Epithelial cell of proximal tubule (primary cell): ENCODE measurements at regions not wholly inside any gene's neighbourhood (a gene's known extent, or its start where the extent isn't known, plus 50 kb on each side); places are given as distances from the start of the nearest gene placed in this dataset.

Experiments
- DNase-seq: peaks from one replicate; pipeline ENCODE4 v3.0.0-alpha.2; 2011; ENCODE audit warnings: low read depth
- H3K4me3 ChIP-seq: 2 replicates; pipeline ENCODE4 v1.5.1; 2011; ENCODE audit warnings: low read depth, mild to moderate bottlenecking, low read length
- CTCF ChIP-seq: conservative IDR thresholded peaks from 2 replicates; pipeline ENCODE4 v1.5.1; 2012; ENCODE audit warnings: low read depth, mild to moderate bottlenecking, low read length

GRCh38 chr2:122378521-122378920 lies 623.1 kb downstream of the TSN start:
- H3K4me3 ChIP-seq = no peak overlapping the region
- DNase-seq = no peak
- no peak for TF ChIP-seq CTCF

- TF ChIP-seq CTCF = no peak
- DNase-seq = no peak
- H3K4me3 ChIP-seq = no peak overlapping the region
Observed at GRCh38 chr2:122384768-122385333, 629.4 kb downstream of the TSN start.

GRCh38 chr2:122388208-122388607 lies 632.8 kb downstream of the TSN start:
- no peak for DNase-seq
- no peak for TF ChIP-seq CTCF
- no peak overlapping the region for H3K4me3 ChIP-seq

GRCh38 chr2:122389694-122390093 lies 634.2 kb downstream of the TSN start:
- no peak for DNase-seq
- no peak overlapping the region for H3K4me3 ChIP-seq
- no peak for TF ChIP-seq CTCF

GRCh38 chr2:122390406-122390805 lies 635.0 kb downstream of the TSN start:
- DNase-seq = peak; percentile 66
- TF ChIP-seq CTCF = no peak
- H3K4me3 ChIP-seq = no peak overlapping the region

- no peak for TF ChIP-seq CTCF
Observed at GRCh38 chr2:122391726-122392125, 636.3 kb downstream of the TSN start.

GRCh38 chr2:122395687-122396086 lies 640.2 kb downstream of the TSN start:
- no peak for DNase-seq

More at GRCh38 chr2:122391726-122392125, 636.3 kb downstream of the TSN start:
- no peak overlapping the region for H3K4me3 ChIP-seq
- DNase-seq = peak; percentile 67

More at GRCh38 chr2:122395687-122396086, 640.2 kb downstream of the TSN start:
- no peak overlapping the region for H3K4me3 ChIP-seq
- TF ChIP-seq CTCF = no peak
